ENCODE measurements at regions not wholly inside any gene's neighbourhood (a gene's known extent, or its start where the extent isn't known, plus 50 kb on each side); places are given as distances from the start of the nearest gene placed in this dataset.

- no peak for ATAC-seq (ENCODE audit: low read depth)
- no peak overlapping the region for H2BK20ac ChIP-seq (ENCODE audit: low read depth, low read length)
- in situ Hi-C loops (cut with MboI; ENCODE audit: low sequenced_read_pairs) (no loop called here), dilution Hi-C loops (cut with HindIII; ENCODE audit: low sequenced_read_pairs, unreplicated experiment) (no loop called here), intact Hi-C loops (cut with micrococcal nuclease) (no loop called here)
- H4K5ac ChIP-seq (ENCODE audit: low read depth, low read length), result no peak overlapping the region
- H3K4me3 ChIP-seq (ENCODE audit: insufficient read depth, low read depth, low read length), result no peak overlapping the region
- H3K27ac ChIP-seq (ENCODE audit: insufficient read depth, low read length), result no peak overlapping the region
- no peak overlapping the region for H3K9ac ChIP-seq (ENCODE audit: low read depth, low read length)
- no peak overlapping the region for H2AK5ac ChIP-seq (ENCODE audit: low read depth, low read length)
- H3K18ac ChIP-seq (ENCODE audit: low read depth, low read length), result no peak overlapping the region
- H4K8ac ChIP-seq (ENCODE audit: low read depth in 2 of 2, low read length in 2 of 2), result no peak overlapping the region
- no peak overlapping the region for H3K4me2 ChIP-seq (ENCODE audit: low read depth, low read length)
- H3K23ac ChIP-seq (ENCODE audit: low read depth, low read length), result no peak overlapping the region
- no peaks in the 10 kb centered on the region for H4K20me1 ChIP-seq (ENCODE audit: insufficient read depth, low read length)
- no peaks in the 10 kb centered on the region for H3K36me3 ChIP-seq (ENCODE audit: control insufficient read depth, insufficient read depth, low read length)
- TF ChIP-seq MAZ (IDR thresholded peaks at IDR 0.05; ENCODE audit: borderline replicate concordance, low read depth, low read length) (no peak), RCOR1 (IDR thresholded peaks at IDR 0.05; ENCODE audit: insufficient replicate concordance, low read length) (no peak), ELK1 (IDR thresholded peaks at IDR 0.05; ENCODE audit: borderline replicate concordance, low read depth, low read length) (no peak)
- no peaks in the 10 kb centered on the region for H3K9me1 ChIP-seq (ENCODE audit: insufficient read depth, low read length)
- CTCF ChIA-PET, result no interaction called here
- WGBS, 2 experiments (ENCODE audit: extremely low coverage in 2 of 2, insufficient read length in 1 of 2), result no CpG with 5 or more reads among the region's 2 CpGs
- H3K14ac ChIP-seq (replicated peaks; ENCODE audit: low read depth, low read length), result no peak overlapping the region
- no peak overlapping the region for H3K56ac ChIP-seq (ENCODE audit: extremely low read depth, insufficient read depth, low read length)
- no peak overlapping the region for H2AK9ac ChIP-seq (replicated peaks; ENCODE audit: low read depth, low read length, poor library complexity)
- H3K27me3 ChIP-seq (ENCODE audit: control insufficient read depth, insufficient read depth, low read length), result no peaks in the 10 kb centered on the region
- H2BK15ac ChIP-seq (ENCODE audit: low read depth, low read length), result no peak overlapping the region
- H3K79me1 ChIP-seq (ENCODE audit: low read depth in 1 of 2, low read length in 2 of 2), result no peaks in the 10 kb centered on the region
- POLR2A ChIA-PET (ENCODE audit: unreplicated experiment), result no interaction called here
- H2BK120ac ChIP-seq (ENCODE audit: low read depth, low read length), result no peak overlapping the region
- no peaks in the 10 kb centered on the region for H3K9me3 ChIP-seq (ENCODE audit: control insufficient read depth, insufficient read depth, low read length)
- no peak overlapping the region for H2AFZ ChIP-seq (replicated peaks; ENCODE audit: low read length, poor library complexity)
- H2BK5ac ChIP-seq (ENCODE audit: low read depth, low read length, poor library complexity, severe bottlenecking), result no peak overlapping the region
- no peaks in the 10 kb centered on the region for H3K4me1 ChIP-seq (ENCODE audit: control insufficient read depth, insufficient read depth, low read length)
- H4K91ac ChIP-seq (ENCODE audit: insufficient read depth, low read depth, low read length), result no peak overlapping the region
- H3K4ac ChIP-seq (ENCODE audit: low read depth, low read length), result no peak overlapping the region
- no TSS peak for BruUV-seq (replicated peaks)
- DNase-seq, result no peak
Measured at GRCh38 chrX:98194036-98194435, 1310.3 kb downstream of the RPA4 start.
